ENCODE measurements at regions not wholly inside any gene's neighbourhood (a gene's known extent, or its start where the extent isn't known, plus 50 kb on each side); places are given as distances from the start of the nearest gene placed in this dataset.

GRCh38 chr9:27835746-27836145 is 262.5 kb upstream of the C9orf72 start:
- TF ChIP-seq POLR2A (IDR thresholded peaks at IDR 0.05; ENCODE audit: low read depth) (no peak), CTCF (IDR thresholded peaks at IDR 0.05) (no peak), POLR2AphosphoS5 (IDR thresholded peaks at IDR 0.05) (no peak), EP300 (IDR thresholded peaks at IDR 0.05) (no peak)

Data from esophagus muscularis mucosa (tissue), 4 donors.